Tibial nerve (tissue), 4 donors: ENCODE measurements at regions not wholly inside any gene's neighbourhood (a gene's known extent, or its start where the extent isn't known, plus 50 kb on each side); places are given as distances from the start of the nearest gene placed in this dataset.

Experiments used
- DNase-seq, 2 donors: peaks; one replicate each; pipeline ENCODE4 v3.0.0-alpha.2; 2019; ENCODE audit warnings: low spot score in 2 of 2
- H3K27ac ChIP-seq, 4 donors: fragments of 200-600 bp; sonication (generic) in 3 of 4; one replicate each; pipeline ENCODE4 v1.5.1; 2017 to 2019; ENCODE audit warnings: mild to moderate bottlenecking in 1 of 4
- H3K27me3 ChIP-seq, 2 donors: fragments of 200-600 bp; sonication (generic) in 1 of 2; one replicate each; pipeline versions ENCODE4 v1.5.1 to v1.6.0; 2017 to 2019
- H3K36me3 ChIP-seq, 3 donors: fragments of 200-600 bp; sonication (generic); one replicate each; pipeline ENCODE4 v1.5.1; 2018 to 2019
- H3K4me1 ChIP-seq, 4 donors: fragments of 200-600 bp; sonication (generic) in 3 of 4; one replicate each; pipeline ENCODE4 v1.5.1; 2017 to 2019
- H3K4me3 ChIP-seq, 4 donors: fragments of 200-600 bp; sonication (generic) in 3 of 4; one replicate each; pipeline ENCODE4 v1.5.1; 2017 to 2019; ENCODE audit warnings: mild to moderate bottlenecking in 1 of 4, moderate library complexity in 1 of 4
- H3K9me3 ChIP-seq, 4 donors: fragments of 200-600 bp; sonication (generic) in 3 of 4; one replicate each; pipeline ENCODE4 v1.5.1; 2017 to 2019
- EP300 ChIP-seq, 2 donors: sonication (generic); formaldehyde crosslinking; IDR thresholded peaks; one replicate each; pipeline ENCODE4 v1.6.1; 2017; ENCODE audit warnings: antibody characterized with exemption in 2 of 2, mild to moderate bottlenecking in 1 of 2
- POLR2A ChIP-seq, 2 donors: fragments of 450-650 bp; IDR thresholded peaks; one replicate each; pipeline ENCODE4 v1.6.1; 2017; ENCODE audit warnings: antibody characterized with exemption in 2 of 2, mild to moderate bottlenecking in 2 of 2, moderate library complexity in 2 of 2
- WGBS, 2 donors: methylation state at CpG; one replicate each; pipeline ENCODE4 v1.1.5; 2018; 5-methylcytosine and 5-hydroxymethylcytosine counted together
- TF ChIP-seq, protein P1 (sequence below), 5 experiments: fragments of 200-600 bp in 3 of 5; fragments of 450-650 bp in 2 of 5; sonication (generic) in 3 of 5; IDR thresholded peaks; one replicate each; pipeline ENCODE4 v1.5.1; 2016 to 2019; ENCODE audit warnings: antibody characterized with exemption in 5 of 5, mild to moderate bottlenecking in 3 of 5, moderate library complexity in 2 of 5

DNA sequence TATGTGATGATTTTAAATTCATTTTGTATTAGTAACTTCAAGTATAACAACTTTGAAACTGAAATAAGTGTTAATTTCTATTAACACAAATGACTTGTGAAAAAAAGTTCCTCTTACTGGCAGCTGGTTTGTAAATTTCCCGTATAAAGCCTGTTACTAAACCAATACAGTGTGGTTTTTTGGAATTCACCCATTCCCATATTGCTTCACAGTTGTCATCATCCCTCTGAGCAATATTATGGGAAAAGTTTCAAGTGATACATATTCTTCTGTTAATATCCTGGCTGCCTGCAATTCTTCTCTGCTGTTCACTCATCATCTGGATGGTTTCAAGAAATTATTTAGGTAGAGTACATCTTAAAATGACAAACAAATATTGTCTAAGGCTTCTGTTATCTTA lies 1185.1 kb upstream of the C9orf72 start:
- WGBS, 2 donors = 67 to 76% methylated on average over 1 of the region's 1 CpG
- Histone ChIP-seq H3K27ac (no peak overlapping the region), H3K4me1 (no peaks in the 10 kb centered on the region), H3K4me3 (no peak overlapping the region), H3K9me3 (no peaks in the 10 kb centered on the region), H3K36me3 (no peaks in the 10 kb centered on the region), H3K27me3 (no peaks in the 10 kb centered on the region)
- TF ChIP-seq, protein P1, sequence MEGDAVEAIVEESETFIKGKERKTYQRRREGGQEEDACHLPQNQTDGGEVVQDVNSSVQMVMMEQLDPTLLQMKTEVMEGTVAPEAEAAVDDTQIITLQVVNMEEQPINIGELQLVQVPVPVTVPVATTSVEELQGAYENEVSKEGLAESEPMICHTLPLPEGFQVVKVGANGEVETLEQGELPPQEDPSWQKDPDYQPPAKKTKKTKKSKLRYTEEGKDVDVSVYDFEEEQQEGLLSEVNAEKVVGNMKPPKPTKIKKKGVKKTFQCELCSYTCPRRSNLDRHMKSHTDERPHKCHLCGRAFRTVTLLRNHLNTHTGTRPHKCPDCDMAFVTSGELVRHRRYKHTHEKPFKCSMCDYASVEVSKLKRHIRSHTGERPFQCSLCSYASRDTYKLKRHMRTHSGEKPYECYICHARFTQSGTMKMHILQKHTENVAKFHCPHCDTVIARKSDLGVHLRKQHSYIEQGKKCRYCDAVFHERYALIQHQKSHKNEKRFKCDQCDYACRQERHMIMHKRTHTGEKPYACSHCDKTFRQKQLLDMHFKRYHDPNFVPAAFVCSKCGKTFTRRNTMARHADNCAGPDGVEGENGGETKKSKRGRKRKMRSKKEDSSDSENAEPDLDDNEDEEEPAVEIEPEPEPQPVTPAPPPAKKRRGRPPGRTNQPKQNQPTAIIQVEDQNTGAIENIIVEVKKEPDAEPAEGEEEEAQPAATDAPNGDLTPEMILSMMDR (IDR thresholded peaks at IDR 0.05) = no peak
- TF ChIP-seq POLR2A (IDR thresholded peaks at IDR 0.05) (no peak), EP300 (IDR thresholded peaks at IDR 0.05) (no peak)
- DNase-seq = no peak

DNA sequence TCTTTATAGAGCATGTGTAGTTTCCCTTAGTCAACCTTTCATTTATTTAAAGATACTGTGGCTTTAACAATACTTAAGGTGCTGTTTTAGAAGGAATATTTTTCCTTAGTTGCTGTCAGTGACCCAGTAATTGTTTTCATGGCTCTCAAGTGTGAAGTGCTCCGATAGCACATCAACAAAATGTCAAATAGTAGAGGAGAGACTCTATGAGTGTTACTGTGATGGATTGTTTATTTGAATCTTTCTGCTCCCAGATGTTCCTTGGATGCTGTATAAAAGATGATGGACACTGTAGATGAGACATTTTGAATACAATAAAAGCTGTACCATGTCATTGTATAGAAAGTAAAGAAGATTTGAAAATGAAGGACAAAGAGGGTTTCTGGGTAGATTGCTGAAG lies 1185.7 kb upstream of the C9orf72 start:
- Histone ChIP-seq H3K4me3 (no peak overlapping the region), H3K9me3 (no peaks in the 10 kb centered on the region), H3K27me3 (no peaks in the 10 kb centered on the region), H3K36me3 (no peaks in the 10 kb centered on the region), H3K27ac (no peak overlapping the region), H3K4me1 (no peaks in the 10 kb centered on the region)
- TF ChIP-seq, protein P1 (IDR thresholded peaks at IDR 0.05) = no peak
- no peak for TF ChIP-seq POLR2A (IDR thresholded peaks at IDR 0.05)
- no peak for TF ChIP-seq EP300 (IDR thresholded peaks at IDR 0.05)
- no peak for DNase-seq
- WGBS, 2 donors = 54 to 85% methylated on average over 1 of the region's 1 CpG

DNA sequence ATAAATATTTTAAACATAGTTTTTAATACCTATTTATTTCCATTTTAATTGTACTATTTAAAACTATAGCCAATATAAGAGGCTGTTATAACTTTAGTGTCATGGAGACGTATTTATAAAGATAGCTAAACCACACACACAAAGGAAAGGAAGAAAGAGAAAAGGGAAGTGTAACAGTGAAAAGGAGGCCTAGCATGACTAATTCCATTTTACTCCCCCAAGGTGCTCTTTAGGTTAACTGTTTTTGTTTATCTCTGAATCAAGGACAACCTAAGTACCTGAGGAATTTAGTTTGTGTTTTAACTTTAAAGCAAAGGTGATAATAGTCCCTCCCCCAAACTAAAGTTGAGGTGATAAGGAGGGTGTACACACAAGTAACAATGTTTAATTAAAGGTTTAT lies 1188.9 kb upstream of the C9orf72 start:
- H3K27me3 ChIP-seq = no peaks in the 10 kb centered on the region
- no peaks in the 10 kb centered on the region for H3K9me3 ChIP-seq
- no peak overlapping the region for H3K27ac ChIP-seq
- DNase-seq = no peak
- H3K4me1 ChIP-seq = no peaks in the 10 kb centered on the region
- WGBS, 2 donors = 69 to 71% methylated on average over 1 of the region's 1 CpG
- TF ChIP-seq POLR2A (IDR thresholded peaks at IDR 0.05) (no peak), EP300 (IDR thresholded peaks at IDR 0.05) (no peak)
- TF ChIP-seq, protein P1 (IDR thresholded peaks at IDR 0.05) = no peak
- H3K4me3 ChIP-seq = no peak overlapping the region
- H3K36me3 ChIP-seq = no peaks in the 10 kb centered on the region

DNA sequence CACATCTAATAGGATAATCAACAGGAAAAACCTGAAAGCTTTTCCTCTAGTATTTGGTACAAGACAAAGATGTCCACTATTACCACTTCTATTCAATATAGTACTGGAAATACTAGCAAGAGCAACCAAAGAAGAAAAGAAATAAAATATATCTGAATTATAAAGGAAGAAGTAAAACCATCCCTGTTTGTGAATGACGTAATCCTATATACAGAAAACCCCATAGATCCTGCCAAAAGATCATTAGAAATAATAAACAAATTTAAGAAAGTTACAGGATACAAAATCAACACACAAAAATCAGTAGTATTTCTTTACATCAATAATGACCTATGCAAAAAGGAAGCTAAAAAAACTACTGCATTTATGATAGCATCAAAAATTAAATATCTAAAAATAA lies 1191.3 kb upstream of the C9orf72 start:
- TF ChIP-seq EP300 (IDR thresholded peaks at IDR 0.05) (no peak), POLR2A (IDR thresholded peaks at IDR 0.05) (no peak)
- TF ChIP-seq, protein P1 (IDR thresholded peaks at IDR 0.05) = no peak
- H3K4me3 ChIP-seq = no peak overlapping the region
- H3K9me3 ChIP-seq = no peaks in the 10 kb centered on the region
- DNase-seq = no peak
- H3K27ac ChIP-seq = no peak overlapping the region
- no peaks in the 10 kb centered on the region for H3K36me3 ChIP-seq
- 84 to 95% methylated on average over 1 of the region's 1 CpG for WGBS, 2 donors
- no peaks in the 10 kb centered on the region for H3K27me3 ChIP-seq
- H3K4me1 ChIP-seq = no peaks in the 10 kb centered on the region

DNA sequence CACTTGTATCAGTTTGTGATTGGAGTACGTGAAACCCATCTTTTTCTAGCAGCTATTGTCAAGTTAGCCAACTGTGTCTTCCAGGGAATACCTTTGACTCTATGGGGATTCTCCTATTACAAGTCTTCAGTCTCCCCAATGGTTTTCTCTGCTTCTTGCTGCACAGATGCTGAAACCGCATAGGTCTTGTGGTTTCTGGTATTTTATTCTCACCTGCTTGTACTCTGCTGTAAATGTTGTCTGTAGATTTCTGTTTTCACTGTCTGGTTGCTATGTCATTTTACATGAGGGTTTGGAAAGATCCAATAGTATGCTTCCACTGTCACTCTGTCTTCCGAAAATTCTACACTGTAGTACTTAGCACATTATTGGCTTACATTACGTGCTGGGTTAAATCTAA lies 1196.9 kb upstream of the C9orf72 start:
- H3K36me3 ChIP-seq = no peaks in the 10 kb centered on the region
- 89 to 91% methylated on average over 4 of the region's 4 CpGs for WGBS, 2 donors
- H3K27ac ChIP-seq = no peak overlapping the region
- TF ChIP-seq EP300 (IDR thresholded peaks at IDR 0.05) = no peak
- TF ChIP-seq, protein P1 (IDR thresholded peaks at IDR 0.05) = no peak
- TF ChIP-seq POLR2A (IDR thresholded peaks at IDR 0.05) = no peak
- H3K9me3 ChIP-seq = no peaks in the 10 kb centered on the region
- no peak for DNase-seq
- no peaks in the 10 kb centered on the region for H3K4me1 ChIP-seq
- H3K27me3 ChIP-seq = no peaks in the 10 kb centered on the region
- no peak overlapping the region for H3K4me3 ChIP-seq
